ENCODE measurements at regions not wholly inside any gene's neighbourhood (a gene's known extent, or its start where the extent isn't known, plus 50 kb on each side); places are given as distances from the start of the nearest gene placed in this dataset.

- DNase-seq, result no peak
- H3K4me1 ChIP-seq (ENCODE audit: control insufficient read depth, insufficient read depth, low read length, poor library complexity, severe bottlenecking), result no peaks in the 10 kb centered on the region
These were observed 153.0 kb downstream of the PHETA1 start for GRCh38 chr12:111215881-111216280.

GRCh38 chr12:111214401-111214800, 154.5 kb downstream of the PHETA1 start:
- H3K27ac ChIP-seq (ENCODE audit: insufficient read depth, low read length, poor library complexity, severe bottlenecking), result no peak overlapping the region
- DNase-seq, result no peak
- no peaks in the 10 kb centered on the region for H3K9me3 ChIP-seq (ENCODE audit: control insufficient read depth, low read length)
- no peak overlapping the region for H3K4me3 ChIP-seq (ENCODE audit: insufficient read depth, low read depth, low read length, poor library complexity, severe bottlenecking)
- H3K36me3 ChIP-seq (ENCODE audit: control insufficient read depth, insufficient read depth, low read length), result no peaks in the 10 kb centered on the region
- no peaks in the 10 kb centered on the region for H3K27me3 ChIP-seq (replicated peaks; ENCODE audit: control insufficient read depth, insufficient read depth, low read length, poor library complexity, severe bottlenecking)
- no peaks in the 10 kb centered on the region for H3K4me1 ChIP-seq (ENCODE audit: control insufficient read depth, insufficient read depth, low read length, poor library complexity, severe bottlenecking)

More at GRCh38 chr12:111215881-111216280, 153.0 kb downstream of the PHETA1 start:
- Histone ChIP-seq H3K36me3 (ENCODE audit: control insufficient read depth, insufficient read depth, low read length) (no peaks in the 10 kb centered on the region), H3K27me3 (replicated peaks; ENCODE audit: control insufficient read depth, insufficient read depth, low read length, poor library complexity, severe bottlenecking) (no peaks in the 10 kb centered on the region), H3K4me3 (ENCODE audit: insufficient read depth, low read depth, low read length, poor library complexity, severe bottlenecking) (no peak overlapping the region), H3K9me3 (ENCODE audit: control insufficient read depth, low read length) (no peaks in the 10 kb centered on the region), H3K27ac (ENCODE audit: insufficient read depth, low read length, poor library complexity, severe bottlenecking) (no peak overlapping the region)

GRCh38 chr12:111213561-111213960, 155.3 kb downstream of the PHETA1 start:
- no peaks in the 10 kb centered on the region for H3K36me3 ChIP-seq (ENCODE audit: control insufficient read depth, insufficient read depth, low read length)
- no peak overlapping the region for H3K4me3 ChIP-seq (ENCODE audit: insufficient read depth, low read depth, low read length, poor library complexity, severe bottlenecking)
- no peaks in the 10 kb centered on the region for H3K9me3 ChIP-seq (ENCODE audit: control insufficient read depth, low read length)
- DNase-seq, result no peak
- H3K27ac ChIP-seq (ENCODE audit: insufficient read depth, low read length, poor library complexity, severe bottlenecking), result no peak overlapping the region
- H3K4me1 ChIP-seq (ENCODE audit: control insufficient read depth, insufficient read depth, low read length, poor library complexity, severe bottlenecking), result no peaks in the 10 kb centered on the region
- no peaks in the 10 kb centered on the region for H3K27me3 ChIP-seq (replicated peaks; ENCODE audit: control insufficient read depth, insufficient read depth, low read length, poor library complexity, severe bottlenecking)

- Histone ChIP-seq H3K36me3 (ENCODE audit: control insufficient read depth, insufficient read depth, low read length) (no peaks in the 10 kb centered on the region), H3K4me3 (ENCODE audit: insufficient read depth, low read depth, low read length, poor library complexity, severe bottlenecking) (no peak overlapping the region), H3K9me3 (ENCODE audit: control insufficient read depth, low read length) (no peaks in the 10 kb centered on the region), H3K4me1 (ENCODE audit: control insufficient read depth, insufficient read depth, low read length, poor library complexity, severe bottlenecking) (no peaks in the 10 kb centered on the region), H3K27ac (ENCODE audit: insufficient read depth, low read length, poor library complexity, severe bottlenecking) (no peak overlapping the region), H3K27me3 (replicated peaks; ENCODE audit: control insufficient read depth, insufficient read depth, low read length, poor library complexity, severe bottlenecking) (no peaks in the 10 kb centered on the region)
- no peak for DNase-seq
These were observed 156.0 kb downstream of the PHETA1 start for GRCh38 chr12:111212814-111213456.

GRCh38 chr12:111211910-111212757, 156.8 kb downstream of the PHETA1 start:
- H3K4me3 ChIP-seq (ENCODE audit: insufficient read depth, low read depth, low read length, poor library complexity, severe bottlenecking), result no peak overlapping the region
- no peak overlapping the region for H3K27ac ChIP-seq (ENCODE audit: insufficient read depth, low read length, poor library complexity, severe bottlenecking)
- H3K4me1 ChIP-seq (ENCODE audit: control insufficient read depth, insufficient read depth, low read length, poor library complexity, severe bottlenecking), result no peaks in the 10 kb centered on the region
- no peaks in the 10 kb centered on the region for H3K9me3 ChIP-seq (ENCODE audit: control insufficient read depth, low read length)
- no peak for DNase-seq
- no peaks in the 10 kb centered on the region for H3K27me3 ChIP-seq (replicated peaks; ENCODE audit: control insufficient read depth, insufficient read depth, low read length, poor library complexity, severe bottlenecking)
- no peaks in the 10 kb centered on the region for H3K36me3 ChIP-seq (ENCODE audit: control insufficient read depth, insufficient read depth, low read length)

GRCh38 chr12:111209811-111210210, 159.1 kb downstream of the PHETA1 start:
- Histone ChIP-seq H3K36me3 (ENCODE audit: control insufficient read depth, insufficient read depth, low read length) (no peaks in the 10 kb centered on the region), H3K9me3 (ENCODE audit: control insufficient read depth, low read length) (no peaks in the 10 kb centered on the region), H3K4me3 (ENCODE audit: insufficient read depth, low read depth, low read length, poor library complexity, severe bottlenecking) (no peak overlapping the region), H3K4me1 (ENCODE audit: control insufficient read depth, insufficient read depth, low read length, poor library complexity, severe bottlenecking) (no peaks in the 10 kb centered on the region), H3K27ac (ENCODE audit: insufficient read depth, low read length, poor library complexity, severe bottlenecking) (no peak overlapping the region), H3K27me3 (replicated peaks; ENCODE audit: control insufficient read depth, insufficient read depth, low read length, poor library complexity, severe bottlenecking) (no peaks in the 10 kb centered on the region)
- no peak for DNase-seq

GRCh38 chr12:111207761-111208160, 161.1 kb downstream of the PHETA1 start:
- H3K27ac ChIP-seq (ENCODE audit: insufficient read depth, low read length, poor library complexity, severe bottlenecking), result no peak overlapping the region
- no peaks in the 10 kb centered on the region for H3K36me3 ChIP-seq (ENCODE audit: control insufficient read depth, insufficient read depth, low read length)
- H3K4me1 ChIP-seq (ENCODE audit: control insufficient read depth, insufficient read depth, low read length, poor library complexity, severe bottlenecking), result no peaks in the 10 kb centered on the region
- H3K9me3 ChIP-seq (ENCODE audit: control insufficient read depth, low read length), result no peaks in the 10 kb centered on the region
- H3K4me3 ChIP-seq (ENCODE audit: insufficient read depth, low read depth, low read length, poor library complexity, severe bottlenecking), result no peak overlapping the region
- no peaks in the 10 kb centered on the region for H3K27me3 ChIP-seq (replicated peaks; ENCODE audit: control insufficient read depth, insufficient read depth, low read length, poor library complexity, severe bottlenecking)
- no peak for DNase-seq

- Histone ChIP-seq H3K4me3 (ENCODE audit: insufficient read depth, low read depth, low read length, poor library complexity, severe bottlenecking) (no peak overlapping the region), H3K27me3 (replicated peaks; ENCODE audit: control insufficient read depth, insufficient read depth, low read length, poor library complexity, severe bottlenecking) (no peaks in the 10 kb centered on the region), H3K4me1 (ENCODE audit: control insufficient read depth, insufficient read depth, low read length, poor library complexity, severe bottlenecking) (no peaks in the 10 kb centered on the region), H3K36me3 (ENCODE audit: control insufficient read depth, insufficient read depth, low read length) (no peaks in the 10 kb centered on the region), H3K9me3 (ENCODE audit: control insufficient read depth, low read length) (no peaks in the 10 kb centered on the region), H3K27ac (ENCODE audit: insufficient read depth, low read length, poor library complexity, severe bottlenecking) (no peak overlapping the region)
- DNase-seq, result no peak
These were observed 164.1 kb downstream of the PHETA1 start for GRCh38 chr12:111204788-111205241.

GRCh38 chr12:111203969-111204368, 164.9 kb downstream of the PHETA1 start:
- no peak overlapping the region for H3K27ac ChIP-seq (ENCODE audit: insufficient read depth, low read length, poor library complexity, severe bottlenecking)
- no peaks in the 10 kb centered on the region for H3K27me3 ChIP-seq (replicated peaks; ENCODE audit: control insufficient read depth, insufficient read depth, low read length, poor library complexity, severe bottlenecking)
- no peaks in the 10 kb centered on the region for H3K9me3 ChIP-seq (ENCODE audit: control insufficient read depth, low read length)
- H3K4me3 ChIP-seq (ENCODE audit: insufficient read depth, low read depth, low read length, poor library complexity, severe bottlenecking), result no peak overlapping the region
- H3K4me1 ChIP-seq (ENCODE audit: control insufficient read depth, insufficient read depth, low read length, poor library complexity, severe bottlenecking), result no peaks in the 10 kb centered on the region
- H3K36me3 ChIP-seq (ENCODE audit: control insufficient read depth, insufficient read depth, low read length), result no peaks in the 10 kb centered on the region
- DNase-seq, result no peak

GRCh38 chr12:111203446-111203845, 165.4 kb downstream of the PHETA1 start:
- no peaks in the 10 kb centered on the region for H3K27me3 ChIP-seq (replicated peaks; ENCODE audit: control insufficient read depth, insufficient read depth, low read length, poor library complexity, severe bottlenecking)
- no peaks in the 10 kb centered on the region for H3K36me3 ChIP-seq (ENCODE audit: control insufficient read depth, insufficient read depth, low read length)
- DNase-seq, result no peak
- H3K4me3 ChIP-seq (ENCODE audit: insufficient read depth, low read depth, low read length, poor library complexity, severe bottlenecking), result no peak overlapping the region
- H3K27ac ChIP-seq (ENCODE audit: insufficient read depth, low read length, poor library complexity, severe bottlenecking), result no peak overlapping the region
- no peaks in the 10 kb centered on the region for H3K9me3 ChIP-seq (ENCODE audit: control insufficient read depth, low read length)
- no peaks in the 10 kb centered on the region for H3K4me1 ChIP-seq (ENCODE audit: control insufficient read depth, insufficient read depth, low read length, poor library complexity, severe bottlenecking)
